ENCODE measurements at regions not wholly inside any gene's neighbourhood (a gene's known extent, or its start where the extent isn't known, plus 50 kb on each side); places are given as distances from the start of the nearest gene placed in this dataset.

DNA sequence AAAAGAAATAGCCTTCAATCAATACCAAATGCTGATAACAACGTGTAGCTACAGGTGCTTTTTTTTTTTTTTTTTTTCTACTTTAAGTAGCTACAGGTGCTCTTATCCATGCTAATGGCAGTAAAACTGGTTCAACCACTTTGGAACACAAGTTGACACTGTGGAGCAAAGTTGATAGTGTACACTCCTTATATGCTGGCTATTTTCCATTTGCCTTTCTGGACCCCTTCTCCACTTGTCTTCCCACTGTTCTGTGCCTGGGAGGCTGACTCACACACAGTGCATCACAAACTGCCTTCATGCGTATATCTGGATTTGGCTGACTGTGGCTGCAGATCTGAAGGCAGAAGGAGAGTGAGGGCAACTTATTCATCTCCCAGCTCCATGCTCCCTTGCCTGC is 247.9 kb downstream of the MSX2 start:
- CTCF ChIA-PET, result no interaction called here
- no TSS peak for BruUV-seq (replicated peaks)
- no peak overlapping the region for H3K56ac ChIP-seq (ENCODE audit: extremely low read depth, insufficient read depth, low read length)

More for the DNA sequence above, 247.9 kb downstream of the MSX2 start:
- Histone ChIP-seq H2BK120ac (ENCODE audit: low read depth, low read length) (no peak overlapping the region), H3K4me2 (ENCODE audit: low read depth, low read length) (no peak overlapping the region), H2AK9ac (replicated peaks; ENCODE audit: low read depth, low read length, poor library complexity) (no peak overlapping the region), H2AFZ (replicated peaks; ENCODE audit: low read length, poor library complexity) (peak overlapping the region; percentile 35), H3K14ac (replicated peaks; ENCODE audit: low read depth, low read length) (no peak overlapping the region), H2BK5ac (ENCODE audit: low read depth, low read length, poor library complexity, severe bottlenecking) (no peak overlapping the region), H3K4me3 (ENCODE audit: insufficient read depth, low read depth, low read length) (no peak overlapping the region), H4K91ac (ENCODE audit: insufficient read depth, low read depth, low read length) (no peak overlapping the region), H4K8ac (ENCODE audit: low read depth in 2 of 2, low read length in 2 of 2) (no peak overlapping the region), H4K20me1 (ENCODE audit: insufficient read depth, low read length) (no peaks in the 10 kb centered on the region), H3K9me1 (ENCODE audit: insufficient read depth, low read length) (no peaks in the 10 kb centered on the region), H3K36me3 (ENCODE audit: control insufficient read depth, insufficient read depth, low read length) (no peaks in the 10 kb centered on the region), H3K18ac (ENCODE audit: low read depth, low read length) (no peak overlapping the region), H3K4ac (ENCODE audit: low read depth, low read length) (no peak overlapping the region), H2BK20ac (ENCODE audit: low read depth, low read length) (no peak overlapping the region), H3K9me3 (ENCODE audit: control insufficient read depth, insufficient read depth, low read length) (no peaks in the 10 kb centered on the region), H3K27me3 (ENCODE audit: control insufficient read depth, insufficient read depth, low read length) (no peaks in the 10 kb centered on the region), H2BK15ac (ENCODE audit: low read depth, low read length) (no peak overlapping the region), H2AK5ac (ENCODE audit: low read depth, low read length) (no peak overlapping the region), H3K27ac (ENCODE audit: insufficient read depth, low read length) (no peak overlapping the region), H4K5ac (ENCODE audit: low read depth, low read length) (no peak overlapping the region), H3K9ac (ENCODE audit: low read depth, low read length) (no peak overlapping the region), H3K4me1 (ENCODE audit: control insufficient read depth, insufficient read depth, low read length) (no peaks in the 10 kb centered on the region), H3K23ac (ENCODE audit: low read depth, low read length) (no peak overlapping the region), H3K79me1 (ENCODE audit: low read depth in 1 of 2, low read length in 2 of 2) (no peaks in the 10 kb centered on the region)
- DNase-seq (no peak), ATAC-seq (ENCODE audit: low read depth) (no peak)
- in situ Hi-C loops (cut with MboI; ENCODE audit: low sequenced_read_pairs) (no loop called here), dilution Hi-C loops (cut with HindIII; ENCODE audit: low sequenced_read_pairs, unreplicated experiment) (no loop called here), intact Hi-C loops (cut with micrococcal nuclease) (no loop called here)
- no peak for TF ChIP-seq NFE2L2 (IDR thresholded peaks at IDR 0.05; ENCODE audit: low read depth, low read length)
- TF ChIP-seq, protein P1, sequence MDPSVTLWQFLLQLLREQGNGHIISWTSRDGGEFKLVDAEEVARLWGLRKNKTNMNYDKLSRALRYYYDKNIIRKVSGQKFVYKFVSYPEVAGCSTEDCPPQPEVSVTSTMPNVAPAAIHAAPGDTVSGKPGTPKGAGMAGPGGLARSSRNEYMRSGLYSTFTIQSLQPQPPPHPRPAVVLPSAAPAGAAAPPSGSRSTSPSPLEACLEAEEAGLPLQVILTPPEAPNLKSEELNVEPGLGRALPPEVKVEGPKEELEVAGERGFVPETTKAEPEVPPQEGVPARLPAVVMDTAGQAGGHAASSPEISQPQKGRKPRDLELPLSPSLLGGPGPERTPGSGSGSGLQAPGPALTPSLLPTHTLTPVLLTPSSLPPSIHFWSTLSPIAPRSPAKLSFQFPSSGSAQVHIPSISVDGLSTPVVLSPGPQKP (IDR thresholded peaks at IDR 0.05; ENCODE audit: borderline replicate concordance, low read depth, low read length), result no peak
- TF ChIP-seq FOS (IDR thresholded peaks at IDR 0.05; ENCODE audit: low read depth, low read length), result no peak
- no peak for TF ChIP-seq MXI1 (IDR thresholded peaks at IDR 0.05; ENCODE audit: borderline replicate concordance, low read depth, low read length)
- no peak for TF ChIP-seq SMC3 (IDR thresholded peaks at IDR 0.05; ENCODE audit: low read depth, low read length)
- TF ChIP-seq CEBPB (IDR thresholded peaks at IDR 0.05; ENCODE audit: low read depth, low read length), result no peak
- TF ChIP-seq RFX5 (IDR thresholded peaks at IDR 0.05; ENCODE audit: low read depth, low read length), result no peak
- TF ChIP-seq POLR2A (IDR thresholded peaks at IDR 0.05; ENCODE audit: low read depth, low read length), result no peak
- no peak for TF ChIP-seq RCOR1 (IDR thresholded peaks at IDR 0.05; ENCODE audit: insufficient replicate concordance, low read length)
- TF ChIP-seq MAFK (IDR thresholded peaks at IDR 0.05; ENCODE audit: low read depth, low read length), result no peak
- TF ChIP-seq BHLHE40 (IDR thresholded peaks at IDR 0.05; ENCODE audit: low read depth, low read length), result no peak
- TF ChIP-seq, protein P2, sequence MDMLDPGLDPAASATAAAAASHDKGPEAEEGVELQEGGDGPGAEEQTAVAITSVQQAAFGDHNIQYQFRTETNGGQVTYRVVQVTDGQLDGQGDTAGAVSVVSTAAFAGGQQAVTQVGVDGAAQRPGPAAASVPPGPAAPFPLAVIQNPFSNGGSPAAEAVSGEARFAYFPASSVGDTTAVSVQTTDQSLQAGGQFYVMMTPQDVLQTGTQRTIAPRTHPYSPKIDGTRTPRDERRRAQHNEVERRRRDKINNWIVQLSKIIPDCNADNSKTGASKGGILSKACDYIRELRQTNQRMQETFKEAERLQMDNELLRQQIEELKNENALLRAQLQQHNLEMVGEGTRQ (IDR thresholded peaks at IDR 0.05; ENCODE audit: low read depth, low read length), result no peak
- TF ChIP-seq CHD1 (IDR thresholded peaks at IDR 0.05; ENCODE audit: low read depth, low read length), result no peak
- TF ChIP-seq MAZ (IDR thresholded peaks at IDR 0.05; ENCODE audit: borderline replicate concordance, low read depth, low read length), result no peak
- no peak for TF ChIP-seq RAD21 (IDR thresholded peaks at IDR 0.05; ENCODE audit: low read length)
- no CpG with 5 or more reads among the region's 2 CpGs for WGBS, 2 experiments (ENCODE audit: extremely low coverage in 2 of 2, insufficient read length in 1 of 2)
- POLR2A ChIA-PET (ENCODE audit: unreplicated experiment), result no interaction called here
